Neuronal stem cell (in vitro differentiated cells): ENCODE measurements at regions not wholly inside any gene's neighbourhood (a gene's known extent, or its start where the extent isn't known, plus 50 kb on each side); places are given as distances from the start of the nearest gene placed in this dataset.
A peak's percentile ranks its signal among the peaks of the same experiment; 100 is the strongest.

Source experiments
- DNase-seq: peaks from one replicate; pipeline ENCODE4 v3.0.0-alpha.2; 2013; ENCODE audit warnings: low spot score
- H2AFZ ChIP-seq: one replicate; pipeline ENCODE4 v1.6.1; 2013; ENCODE audit warnings: mild to moderate bottlenecking, low read length, inconsistent platforms
- H2AK5ac ChIP-seq: 2 replicates; pipeline ENCODE4 v1.6.1; 2013; ENCODE audit warnings: low read depth, mild to moderate bottlenecking, inconsistent platforms, low read length, moderate library complexity, mixed read lengths
- H2BK120ac ChIP-seq: 2 replicates; pipeline ENCODE4 v1.6.1; 2013; ENCODE audit warnings: low read depth, mild to moderate bottlenecking, inconsistent platforms, low read length, moderate library complexity, mixed read lengths
- H2BK12ac ChIP-seq: one replicate; pipeline ENCODE4 v1.6.1; 2013; ENCODE audit warnings: low read length, inconsistent platforms
- H2BK15ac ChIP-seq: 2 replicates; pipeline ENCODE4 v1.6.1; 2013; ENCODE audit warnings: mild to moderate bottlenecking, low read length, inconsistent platforms, mixed read lengths
- H2BK5ac ChIP-seq: one replicate; pipeline ENCODE4 v1.6.1; 2013; ENCODE audit warnings: inconsistent platforms, mild to moderate bottlenecking, low read length, moderate library complexity
- H3K14ac ChIP-seq: one replicate; pipeline ENCODE4 v1.6.1; 2013; ENCODE audit warnings: low read length, inconsistent platforms
- H3K18ac ChIP-seq: 2 replicates; pipeline ENCODE4 v1.6.1; 2013; ENCODE audit warnings: low read length, inconsistent platforms
- H3K23ac ChIP-seq: 2 replicates; pipeline ENCODE4 v1.6.1; 2013; ENCODE audit warnings: low read depth, mild to moderate bottlenecking, mixed read lengths, low read length, inconsistent platforms; ENCODE audit not compliant: poor library complexity
- H3K27ac ChIP-seq: replicated peaks from 3 replicates; pipeline ENCODE4 v1.5.1; 2013; ENCODE audit warnings: low read length, inconsistent platforms
- H3K27me3 ChIP-seq, 3 experiments: 2 replicates each; pipeline ENCODE4 v1.6.1; 2013; ENCODE audit warnings: low read length in 3 of 3, mild to moderate bottlenecking in 2 of 3, inconsistent platforms in 1 of 3, low read depth in 1 of 3, mixed read lengths in 1 of 3, moderate library complexity in 1 of 3; ENCODE audit not compliant: control insufficient read depth in 3 of 3, insufficient read depth in 3 of 3
- H3K36me3 ChIP-seq, 2 donors: replicated peaks in 1 of 2; 2 replicates each; pipeline ENCODE4 v1.6.1; 2013; ENCODE audit warnings: low read length in 2 of 2; ENCODE audit not compliant: control insufficient read depth in 2 of 2, insufficient read depth in 2 of 2
- H3K4ac ChIP-seq: 2 replicates; pipeline ENCODE4 v1.6.1; 2013; ENCODE audit warnings: inconsistent platforms, mild to moderate bottlenecking, low read length, moderate library complexity
- H3K4me1 ChIP-seq, 2 donors: 1 replicate in 1 of 2; 2 replicates in 1 of 2; pipeline ENCODE4 v1.6.1; 2013; ENCODE audit warnings: low read length in 2 of 2, low read depth in 1 of 2; ENCODE audit not compliant: control insufficient read depth in 2 of 2, insufficient read depth in 1 of 2
- H3K4me2 ChIP-seq: one replicate; pipeline ENCODE4 v1.6.1; 2013; ENCODE audit warnings: mild to moderate bottlenecking, low read length, inconsistent platforms; ENCODE audit not compliant: insufficient read depth, poor library complexity, severe bottlenecking
- H3K4me3 ChIP-seq, 2 donors: 2 replicates each; pipeline ENCODE4 v1.5.1; 2013; ENCODE audit warnings: low read length in 2 of 2, mild to moderate bottlenecking in 2 of 2, inconsistent platforms in 1 of 2, moderate library complexity in 1 of 2
- H3K79me1 ChIP-seq: one replicate; pipeline ENCODE4 v1.6.1; 2013; ENCODE audit warnings: low read depth, mild to moderate bottlenecking, inconsistent platforms, low read length, moderate library complexity
- H3K9ac ChIP-seq: one replicate; pipeline ENCODE4 v1.6.1; 2013; ENCODE audit warnings: mild to moderate bottlenecking, low read depth, low read length, inconsistent platforms; ENCODE audit not compliant: poor library complexity
- H3K9me3 ChIP-seq, 2 donors: replicated peaks in 1 of 2; 2 replicates each; pipeline versions ENCODE3 to v1.6.1; 2013; ENCODE audit warnings: low read length in 2 of 2, mild to moderate bottlenecking in 2 of 2, inconsistent platforms in 1 of 2, low read depth in 1 of 2, mixed read lengths in 1 of 2, moderate library complexity in 1 of 2; ENCODE audit not compliant: control insufficient read depth in 2 of 2, insufficient read depth in 1 of 2
- H4K8ac ChIP-seq: one replicate; pipeline ENCODE4 v1.6.1; 2013; ENCODE audit warnings: low read depth, mild to moderate bottlenecking, inconsistent platforms, low read length, moderate library complexity
- H4K91ac ChIP-seq: one replicate; pipeline ENCODE4 v1.6.1; 2013; ENCODE audit warnings: low read length, low read depth, mild to moderate bottlenecking, inconsistent platforms; ENCODE audit not compliant: poor library complexity
- WGBS, 2 donors: extraction: QIAGEN DNeasy Blood & Tissue Kit; methylation state at CpG; one replicate each; pipeline ENCODE4 v1.1.7; 2013; ENCODE audit warnings: missing lambda C conversion rate in 2 of 2, mixed read lengths in 1 of 2; ENCODE audit not compliant: insufficient read length in 2 of 2, insufficient replicate concordance in 1 of 2; ENCODE audit errors: extremely low coverage in 2 of 2; 5-methylcytosine and 5-hydroxymethylcytosine counted together

DNA sequence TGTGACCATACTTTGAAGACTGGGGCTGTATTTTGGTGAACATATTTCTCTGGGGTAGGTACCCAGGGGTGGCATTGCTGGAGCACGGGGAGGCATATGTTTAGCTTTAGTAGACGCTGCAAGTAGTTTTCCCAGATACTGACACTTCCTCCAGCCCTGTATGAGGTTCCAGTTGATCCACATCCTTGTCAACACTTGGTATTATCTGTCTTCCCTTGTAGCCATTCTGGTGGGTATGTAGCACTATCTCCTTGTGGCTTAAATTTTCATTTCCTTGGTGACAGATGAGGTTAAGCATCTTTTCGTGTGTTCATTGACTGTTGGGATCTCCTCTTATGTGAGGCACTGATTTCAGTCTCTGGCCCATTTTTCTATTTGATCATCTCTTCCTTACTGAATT, 179.1 kb downstream of the PHETA1 start:
- H2BK15ac ChIP-seq = no peak overlapping the region
- no peaks in the 10 kb centered on the region for H3K36me3 ChIP-seq
- no peak overlapping the region for H3K4ac ChIP-seq
- peaks cover 6% of the 10 kb centered on the region in 2 donors for H3K4me1 ChIP-seq
- no peak overlapping the region for H3K9ac ChIP-seq
- DNase-seq = no peak
- no peak overlapping the region for H3K4me2 ChIP-seq
- H2BK12ac ChIP-seq = no peak overlapping the region
- no peaks in the 10 kb centered on the region for H3K9me3 ChIP-seq
- H3K4me3 ChIP-seq = no peak overlapping the region
- no peak overlapping the region for H2AFZ ChIP-seq
- H3K27me3 ChIP-seq = no peaks in the 10 kb centered on the region
- no peak overlapping the region for H4K91ac ChIP-seq
- no peak overlapping the region for H3K23ac ChIP-seq
- H3K27ac ChIP-seq = no peak overlapping the region
- WGBS, 2 donors = no CpG with 5 or more reads among the region's 3 CpGs
- H3K14ac ChIP-seq = no peak overlapping the region
- H3K18ac ChIP-seq = no peak overlapping the region
- H2BK120ac ChIP-seq = no peak overlapping the region
- H3K79me1 ChIP-seq = no peaks in the 10 kb centered on the region
- H2AK5ac ChIP-seq = no peak overlapping the region
- H4K8ac ChIP-seq = no peak overlapping the region
- H2BK5ac ChIP-seq = no peak overlapping the region

DNA sequence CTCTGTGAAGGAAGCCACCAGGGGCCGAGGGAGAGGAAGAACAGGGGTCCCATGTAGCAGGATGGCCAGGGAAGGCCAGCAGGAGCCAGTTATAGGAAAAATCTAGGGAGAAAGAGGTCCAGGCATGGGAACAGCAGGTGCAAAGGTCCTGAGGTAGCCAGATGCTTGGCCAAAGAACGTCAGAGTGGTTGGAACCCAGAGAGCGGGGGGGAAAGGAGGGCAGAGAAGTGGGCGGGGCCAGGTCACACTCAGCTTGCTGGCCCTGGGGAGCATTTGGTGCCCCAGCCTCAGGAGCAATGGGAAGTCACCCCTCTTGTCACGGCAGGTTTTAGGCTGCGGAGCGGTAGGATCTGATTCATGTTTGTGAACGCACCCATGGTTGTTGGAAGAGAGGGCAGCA, 180.5 kb downstream of the PHETA1 start:
- Histone ChIP-seq H3K4me2 (no peak overlapping the region), H3K18ac (no peak overlapping the region), H2BK12ac (no peak overlapping the region), H3K27me3 (no peaks in the 10 kb centered on the region), H3K14ac (no peak overlapping the region), H3K4ac (no peak overlapping the region), H2BK15ac (no peak overlapping the region), H3K23ac (no peak overlapping the region), H3K4me1 (peaks cover 4 to 6% of the 10 kb centered on the region in 2 donors), H2BK120ac (no peak overlapping the region), H2BK5ac (no peak overlapping the region), H3K9me3 (no peaks in the 10 kb centered on the region), H4K91ac (no peak overlapping the region), H4K8ac (no peak overlapping the region), H3K4me3 (no peak overlapping the region), H3K79me1 (no peaks in the 10 kb centered on the region), H3K9ac (no peak overlapping the region), H3K27ac (no peak overlapping the region), H2AFZ (no peak overlapping the region), H2AK5ac (no peak overlapping the region), H3K36me3 (no peaks in the 10 kb centered on the region)
- DNase-seq = no peak
- WGBS, 2 donors = no CpG with 5 or more reads among the region's 8 CpGs

- H3K27ac ChIP-seq = no peak overlapping the region
- no peak overlapping the region for H3K4ac ChIP-seq
- no peak overlapping the region for H2AFZ ChIP-seq
- H2BK15ac ChIP-seq = no peak overlapping the region
- no peaks in the 10 kb centered on the region for H3K79me1 ChIP-seq
- no CpG with 5 or more reads among the region's 17 CpGs for WGBS, 2 donors
- no peak overlapping the region for H3K9ac ChIP-seq
- no peak overlapping the region for H3K18ac ChIP-seq
- H2BK12ac ChIP-seq = no peak overlapping the region
- no peaks in the 10 kb centered on the region for H3K9me3 ChIP-seq
- no peak overlapping the region for H4K8ac ChIP-seq
- H2AK5ac ChIP-seq = peak overlapping the region; percentile 16
- H3K36me3 ChIP-seq = no peaks in the 10 kb centered on the region
- no peak for DNase-seq
- no peaks in the 10 kb centered on the region for H3K27me3 ChIP-seq
- H3K4me1 ChIP-seq = no peaks in the 10 kb centered on the region
- peak overlapping the region; percentile 25 for H3K14ac ChIP-seq
- H3K4me3 ChIP-seq = peak overlapping the region in 1 of 2 donors; percentile 18
- H4K91ac ChIP-seq = no peak overlapping the region
- no peak overlapping the region for H2BK120ac ChIP-seq
- H3K4me2 ChIP-seq = no peak overlapping the region
- H3K23ac ChIP-seq = no peak overlapping the region
- H2BK5ac ChIP-seq = peak overlapping the region; percentile 34
These were observed 182.5 kb downstream of the PHETA1 start for GRCh38 chr12:111186347-111186746.

GRCh38 chr12:111185889-111186227, 183.0 kb downstream of the PHETA1 start:
- H2BK12ac ChIP-seq = no peak overlapping the region
- H3K4me2 ChIP-seq = no peak overlapping the region
- H3K27ac ChIP-seq = no peak overlapping the region
- no peaks in the 10 kb centered on the region for H3K27me3 ChIP-seq
- H3K79me1 ChIP-seq = no peaks in the 10 kb centered on the region
- no peaks in the 10 kb centered on the region for H3K36me3 ChIP-seq
- no peak overlapping the region for H3K23ac ChIP-seq
- no peaks in the 10 kb centered on the region for H3K9me3 ChIP-seq
- H3K4me3 ChIP-seq = peak overlapping the region in 1 of 2 donors; percentile 18
- H3K4me1 ChIP-seq = no peaks in the 10 kb centered on the region
- peak overlapping the region; percentile 44 for H3K9ac ChIP-seq
- H4K8ac ChIP-seq = no peak overlapping the region
- peak overlapping the region; percentile 34 for H2BK5ac ChIP-seq
- DNase-seq = no peak
- no peak overlapping the region for H3K4ac ChIP-seq
- no peak overlapping the region for H2AFZ ChIP-seq
- H2AK5ac ChIP-seq = no peak overlapping the region
- H2BK15ac ChIP-seq = no peak overlapping the region
- H3K14ac ChIP-seq = peak overlapping the region; percentile 43
- WGBS, 2 donors = no CpG with 5 or more reads among the region's 6 CpGs
- no peak overlapping the region for H4K91ac ChIP-seq
- H2BK120ac ChIP-seq = no peak overlapping the region
- H3K18ac ChIP-seq = peak overlapping the region; percentile 53
